IPS-20b (cell line): ENCODE measurements at regions not wholly inside any gene's neighbourhood (a gene's known extent, or its start where the extent isn't known, plus 50 kb on each side); places are given as distances from the start of the nearest gene placed in this dataset.
"Not testable (repeated sequence)": the region's sequence is repeated elsewhere in the genome, so short reads cannot be mapped to it uniquely, and the experiment has no call there.

Experiments used
- H3K27ac ChIP-seq: one replicate; pipeline ENCODE4 v1.5.1; 2013; ENCODE audit warnings: low read length
- H3K27me3 ChIP-seq: 2 replicates; pipeline ENCODE4 v1.6.1; 2013; ENCODE audit warnings: mild to moderate bottlenecking, low read length, inconsistent platforms; ENCODE audit not compliant: insufficient read depth
- H3K36me3 ChIP-seq: 2 replicates; pipeline ENCODE4 v1.6.1; 2013; ENCODE audit warnings: low read depth, mild to moderate bottlenecking, inconsistent platforms, low read length, moderate library complexity; ENCODE audit not compliant: insufficient read depth
- H3K4me1 ChIP-seq: 2 replicates; pipeline ENCODE4 v1.6.1; 2013; ENCODE audit warnings: mild to moderate bottlenecking, control low read depth, inconsistent platforms, low read length, moderate library complexity; ENCODE audit not compliant: insufficient read depth
- H3K4me3 ChIP-seq: 2 replicates; pipeline ENCODE4 v1.5.1; 2013; ENCODE audit warnings: mild to moderate bottlenecking, low read length, inconsistent platforms
- H3K9ac ChIP-seq: 2 replicates; pipeline ENCODE4 v1.6.1; 2013; ENCODE audit warnings: low read depth, mild to moderate bottlenecking, inconsistent platforms, low read length, moderate library complexity
- H3K9me3 ChIP-seq: 2 replicates; pipeline ENCODE4 v1.6.1; 2013; ENCODE audit warnings: mild to moderate bottlenecking, low read depth, low read length, inconsistent platforms; ENCODE audit not compliant: insufficient read depth

DNA sequence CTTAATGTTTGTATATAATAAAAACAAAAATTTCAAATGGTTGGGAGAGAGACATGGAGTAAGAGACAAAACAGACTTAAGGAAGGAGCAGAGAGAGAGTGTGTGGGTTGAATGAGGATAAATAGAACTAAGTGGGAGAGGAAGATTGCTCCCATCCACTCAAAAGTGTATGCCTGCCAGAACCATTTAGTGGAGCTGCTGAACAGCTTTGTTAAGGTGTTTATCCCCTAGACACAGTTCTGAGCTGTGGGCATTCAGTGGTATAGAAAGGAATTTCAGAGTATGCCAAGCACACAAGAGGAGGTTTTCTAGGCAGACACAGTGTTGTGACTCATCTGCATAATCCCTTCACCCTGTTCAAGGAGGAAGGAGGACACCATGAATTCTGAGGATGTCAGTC is 508.6 kb upstream of the EPHA5 start:
- no peak overlapping the region for H3K4me3 ChIP-seq
- no peaks in the 10 kb centered on the region for H3K9me3 ChIP-seq
- no peaks in the 10 kb centered on the region for H3K4me1 ChIP-seq
- no peaks in the 10 kb centered on the region for H3K27me3 ChIP-seq
- no peak overlapping the region for H3K27ac ChIP-seq
- H3K36me3 ChIP-seq, result no peaks in the 10 kb centered on the region
- no peak overlapping the region for H3K9ac ChIP-seq

DNA sequence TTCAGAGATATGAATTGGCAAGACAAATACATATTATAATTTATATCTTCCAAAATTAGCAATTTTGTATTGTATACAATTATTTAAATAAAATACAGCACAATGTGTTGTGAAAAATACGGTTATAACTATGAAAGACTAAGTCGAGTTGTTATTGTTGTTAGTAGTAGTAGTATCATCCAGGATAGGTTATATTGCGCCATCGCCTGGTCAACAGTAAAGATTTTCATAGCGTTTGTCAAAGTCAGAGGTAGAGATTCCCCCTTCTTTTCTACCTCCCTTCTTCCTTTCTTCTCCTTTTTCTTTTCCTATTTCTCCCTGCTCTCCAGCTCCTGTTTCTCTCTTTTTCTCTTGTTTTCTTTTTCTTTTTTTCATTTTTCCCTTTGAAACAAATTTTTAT is 499.1 kb upstream of the EPHA5 start:
- Histone ChIP-seq H3K27me3 (no peaks in the 10 kb centered on the region), H3K36me3 (no peaks in the 10 kb centered on the region), H3K4me3 (no peak overlapping the region), H3K27ac (no peak overlapping the region), H3K9ac (no peak overlapping the region), H3K9me3 (no peaks in the 10 kb centered on the region), H3K4me1 (no peaks in the 10 kb centered on the region)

DNA sequence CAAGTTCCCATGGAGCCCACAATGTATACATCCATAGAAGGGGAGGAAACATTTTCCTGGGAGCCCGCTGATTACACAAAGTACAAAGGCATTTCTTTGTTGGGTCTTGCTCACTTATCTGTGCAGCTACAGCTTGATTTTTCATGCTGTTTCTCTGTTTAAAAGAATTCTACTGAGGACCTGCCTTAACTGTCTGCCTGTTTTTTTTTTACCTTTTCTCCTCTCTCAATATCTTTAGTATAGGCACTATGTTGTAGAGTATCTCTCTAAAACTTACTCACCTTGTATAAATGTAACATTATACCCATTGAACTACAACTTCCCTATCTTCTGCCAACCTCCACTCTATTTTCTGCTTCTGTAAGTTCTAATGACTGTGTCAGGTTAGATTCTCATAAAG is 494.6 kb upstream of the EPHA5 start:
- H3K27ac ChIP-seq, result no peak overlapping the region
- 0 out of 2 replicates have a peak, but pooled peaks cover 3% of the 10 kb centered on the region for H3K9me3 ChIP-seq
- no peaks in the 10 kb centered on the region for H3K27me3 ChIP-seq
- no peak overlapping the region for H3K9ac ChIP-seq
- no peaks in the 10 kb centered on the region for H3K36me3 ChIP-seq
- no peaks in the 10 kb centered on the region for H3K4me1 ChIP-seq
- H3K4me3 ChIP-seq, result no peak overlapping the region

DNA sequence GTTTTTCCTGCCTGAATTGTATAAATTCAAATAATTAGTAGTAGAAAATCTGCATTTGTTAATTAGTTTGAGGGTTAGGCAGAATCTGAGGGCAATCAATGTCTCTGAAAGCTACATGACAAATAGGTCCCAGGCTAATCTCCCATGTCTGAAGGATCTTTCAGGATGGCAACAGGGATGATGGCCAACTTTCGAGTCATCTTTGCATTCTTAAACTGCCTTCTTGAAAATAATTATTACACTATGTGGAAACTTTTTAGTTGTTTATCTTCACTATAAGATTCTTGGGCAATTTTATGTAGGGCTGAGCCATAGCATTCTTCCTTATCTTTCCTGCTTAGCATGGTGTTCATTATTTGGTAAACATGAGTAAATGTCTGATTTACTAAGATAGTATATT is 490.3 kb upstream of the EPHA5 start:
- 0 out of 2 replicates have a peak, but pooled peaks cover 3% of the 10 kb centered on the region for H3K9me3 ChIP-seq
- no peaks in the 10 kb centered on the region for H3K36me3 ChIP-seq
- H3K27me3 ChIP-seq, result no peaks in the 10 kb centered on the region
- H3K4me1 ChIP-seq, result no peaks in the 10 kb centered on the region
- no peak overlapping the region for H3K9ac ChIP-seq
- H3K27ac ChIP-seq, result no peak overlapping the region
- no peak overlapping the region for H3K4me3 ChIP-seq

DNA sequence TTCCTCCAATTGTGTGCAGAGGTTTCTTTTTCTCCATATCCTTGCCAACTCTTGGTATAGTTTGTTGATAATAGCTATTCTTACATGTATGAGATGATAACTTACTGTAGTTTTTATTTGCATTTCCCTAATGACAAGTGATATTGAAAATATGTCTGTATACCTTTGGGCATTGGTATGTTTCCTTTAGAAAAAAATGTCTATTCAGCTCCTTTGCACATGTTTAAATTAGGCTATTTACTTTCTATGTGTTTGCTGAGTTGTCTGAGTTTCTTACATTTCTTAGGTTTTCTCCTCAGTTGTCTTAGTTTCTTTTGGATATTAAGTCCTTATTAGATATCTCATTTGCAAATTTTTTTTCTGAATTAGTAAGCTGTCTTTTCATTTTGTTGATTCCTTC is 487.3 kb upstream of the EPHA5 start:
- Histone ChIP-seq H3K4me3 (no peak overlapping the region), H3K36me3 (no peaks in the 10 kb centered on the region), H3K9me3 (no peaks in the 10 kb centered on the region), H3K27me3 (no peaks in the 10 kb centered on the region), H3K9ac (no peak overlapping the region), H3K27ac (no peak overlapping the region), H3K4me1 (no peaks in the 10 kb centered on the region)

DNA sequence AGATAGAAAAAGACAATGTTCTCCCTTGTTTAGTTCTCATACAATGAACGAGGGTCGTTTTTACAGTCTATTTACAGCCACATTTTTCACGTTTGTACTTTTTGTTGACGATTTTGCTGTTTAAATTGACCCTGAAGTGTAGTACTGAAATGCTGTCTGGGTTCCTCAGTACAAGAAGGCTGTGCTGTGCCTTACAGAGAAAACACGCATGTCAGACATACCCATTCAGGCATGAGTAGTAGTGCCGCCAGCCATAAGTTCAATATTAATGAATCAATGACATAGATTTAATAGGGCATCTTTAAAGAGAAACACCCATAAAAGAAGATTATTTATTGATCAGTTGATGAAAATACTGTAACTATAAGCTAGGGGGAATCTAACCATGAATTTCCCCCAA is 459.8 kb upstream of the EPHA5 start:
- no peaks in the 10 kb centered on the region for H3K36me3 ChIP-seq
- H3K27ac ChIP-seq, result no peak overlapping the region
- H3K27me3 ChIP-seq, result no peaks in the 10 kb centered on the region
- no peaks in the 10 kb centered on the region for H3K4me1 ChIP-seq
- no peak overlapping the region for H3K9ac ChIP-seq
- no peaks in the 10 kb centered on the region for H3K9me3 ChIP-seq
- no peak overlapping the region for H3K4me3 ChIP-seq

- H3K36me3 ChIP-seq, result no peaks in the 10 kb centered on the region
- H3K9ac ChIP-seq, result no peak overlapping the region
- H3K27ac ChIP-seq, result no peak overlapping the region
Measured at GRCh38 chr4:66123831-66124413, 453.6 kb upstream of the EPHA5 start.

GRCh38 chr4:66123190-66123589 is 452.9 kb upstream of the EPHA5 start:
- Histone ChIP-seq H3K4me3 (no peak overlapping the region), H3K36me3 (no peaks in the 10 kb centered on the region), H3K9ac (no peak overlapping the region), H3K4me1 (no peaks in the 10 kb centered on the region), H3K27ac (no peak overlapping the region), H3K9me3 (no peaks in the 10 kb centered on the region), H3K27me3 (no peaks in the 10 kb centered on the region)

More at GRCh38 chr4:66123831-66124413, 453.6 kb upstream of the EPHA5 start:
- Histone ChIP-seq H3K9me3 (no peaks in the 10 kb centered on the region), H3K4me1 (no peaks in the 10 kb centered on the region), H3K4me3 (no peak overlapping the region), H3K27me3 (no peaks in the 10 kb centered on the region)

GRCh38 chr4:66115231-66115630 is 444.9 kb upstream of the EPHA5 start:
- not testable (repeated sequence) for H3K4me1 ChIP-seq

DNA sequence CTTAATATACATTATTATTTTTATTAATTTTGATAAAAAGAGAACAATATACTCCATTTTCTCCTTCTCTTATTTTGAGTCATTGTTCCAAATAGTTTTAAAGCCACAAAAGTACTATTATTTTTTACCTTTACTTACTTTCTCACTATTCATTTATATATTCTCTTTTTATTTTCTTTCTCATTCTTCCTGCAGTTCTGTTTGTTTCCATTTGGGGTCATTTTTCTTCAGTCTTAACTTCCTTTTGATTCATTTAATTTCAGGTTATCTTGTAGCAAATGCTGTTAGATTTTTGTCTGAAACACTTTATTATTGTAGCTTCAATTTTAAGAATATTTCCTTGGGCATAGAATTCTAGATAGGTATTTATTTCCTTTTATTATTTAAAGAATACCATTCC is 438.6 kb upstream of the EPHA5 start:
- Histone ChIP-seq H3K27ac (no peak overlapping the region), H3K4me1 (no peaks in the 10 kb centered on the region), H3K4me3 (no peak overlapping the region), H3K36me3 (no peaks in the 10 kb centered on the region), H3K9me3 (no peaks in the 10 kb centered on the region), H3K9ac (no peak overlapping the region), H3K27me3 (no peaks in the 10 kb centered on the region)

More at GRCh38 chr4:66115231-66115630, 444.9 kb upstream of the EPHA5 start:
- not testable (repeated sequence) for H3K27ac ChIP-seq, H3K27me3 ChIP-seq, H3K4me3 ChIP-seq, H3K36me3 ChIP-seq, H3K9ac ChIP-seq, H3K9me3 ChIP-seq

GRCh38 chr4:66097218-66097617 is 426.9 kb upstream of the EPHA5 start:
- Histone ChIP-seq H3K4me3 (no peak overlapping the region), H3K9ac (no peak overlapping the region), H3K36me3 (no peaks in the 10 kb centered on the region), H3K4me1 (no peaks in the 10 kb centered on the region), H3K27me3 (no peaks in the 10 kb centered on the region), H3K9me3 (no peaks in the 10 kb centered on the region), H3K27ac (no peak overlapping the region)

DNA sequence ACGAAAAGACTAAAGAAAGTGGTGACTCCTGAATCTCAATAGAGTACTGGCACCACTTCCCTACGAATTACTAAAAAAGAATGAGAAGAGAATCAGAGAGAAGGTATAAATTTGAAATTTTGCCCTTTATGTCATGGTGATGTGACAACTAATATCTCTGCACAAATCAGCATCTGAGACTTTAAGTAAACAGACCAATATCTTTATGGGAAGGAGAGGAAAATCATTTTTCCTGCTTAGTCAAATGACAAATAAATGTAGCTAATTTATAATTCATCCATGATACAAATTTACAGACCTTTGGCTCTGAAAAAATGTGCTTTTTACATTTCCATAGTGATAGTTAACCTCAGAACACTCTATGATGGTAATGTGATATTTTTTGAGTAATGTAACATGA is 424.8 kb upstream of the EPHA5 start:
- Histone ChIP-seq H3K9me3 (no peaks in the 10 kb centered on the region), H3K27me3 (no peaks in the 10 kb centered on the region), H3K36me3 (no peaks in the 10 kb centered on the region), H3K9ac (no peak overlapping the region), H3K4me1 (no peaks in the 10 kb centered on the region), H3K4me3 (no peak overlapping the region), H3K27ac (no peak overlapping the region)
